DOHH2 (cell line): ENCODE measurements at regions not wholly inside any gene's neighbourhood (a gene's known extent, or its start where the extent isn't known, plus 50 kb on each side); places are given as distances from the start of the nearest gene placed in this dataset.

Experiments
- H3F3A ChIP-seq: fragments of 200-600 bp; sonication (generic), shearing (Covaris generic); 2 replicates; pipeline ENCODE4 v1.6.0; 2016; ENCODE audit warnings: antibody characterized with exemption, mild to moderate bottlenecking; ENCODE audit not compliant: control insufficient read depth, insufficient read depth
- H3K27ac ChIP-seq: fragments of 200-600 bp; sonication (generic); 2 replicates; pipeline ENCODE4 v1.5.1; 2014; ENCODE audit warnings: low read depth, mild to moderate bottlenecking, low read length, moderate library complexity
- H3K27me3 ChIP-seq: fragments of 200-600 bp; sonication (generic); 2 replicates; pipeline ENCODE4 v1.6.1; 2014; ENCODE audit warnings: mild to moderate bottlenecking, low read length, mixed read lengths; ENCODE audit not compliant: control insufficient read depth
- H3K36me3 ChIP-seq: fragments of 200-600 bp; sonication (generic); 2 replicates; pipeline ENCODE4 v1.6.1; 2014; ENCODE audit warnings: mild to moderate bottlenecking, low read length, moderate library complexity, mixed read lengths; ENCODE audit not compliant: control insufficient read depth
- H3K4me1 ChIP-seq: fragments of 200-600 bp; sonication (generic); 2 replicates; pipeline ENCODE4 v1.6.1; 2014; ENCODE audit warnings: mild to moderate bottlenecking, low read length, mixed read lengths; ENCODE audit not compliant: control insufficient read depth
- H3K4me2 ChIP-seq: fragments of 200-600 bp; sonication (generic); 2 replicates; pipeline ENCODE4 v1.6.0; 2014; ENCODE audit warnings: mild to moderate bottlenecking, low read length, moderate library complexity
- H3K4me3 ChIP-seq: fragments of 200-600 bp; sonication (generic); 2 replicates; pipeline ENCODE4 v1.5.1; 2014; ENCODE audit warnings: mild to moderate bottlenecking, low read length, mixed read lengths
- H3K79me2 ChIP-seq: fragments of 200-600 bp; sonication (generic); 2 replicates; pipeline ENCODE4 v1.6.1; 2014; ENCODE audit warnings: mild to moderate bottlenecking, low read length, mixed read lengths; ENCODE audit not compliant: control insufficient read depth
- H3K9me2 ChIP-seq: fragments of 200-600 bp; sonication (generic); replicated peaks from 2 replicates; pipeline ENCODE4 v1.6.1; 2014; ENCODE audit warnings: mild to moderate bottlenecking, low read length, mixed read lengths; ENCODE audit not compliant: control insufficient read depth
- H3K9me3 ChIP-seq: fragments of 200-600 bp; sonication (generic); 2 replicates; pipeline ENCODE4 v1.6.1; 2014; ENCODE audit warnings: antibody characterized with exemption, low read length, mixed read lengths; ENCODE audit not compliant: control insufficient read depth, insufficient read depth
- H4K20me1 ChIP-seq: fragments of 200-600 bp; sonication (generic); 2 replicates; pipeline ENCODE4 v1.6.0; 2014; ENCODE audit warnings: low read depth, mild to moderate bottlenecking, antibody characterized with exemption, low read length, moderate library complexity; ENCODE audit not compliant: control insufficient read depth, insufficient read depth
- EZH2phosphoT487 ChIP-seq: fragments of 200-600 bp; sonication (generic); IDR thresholded peaks from 2 replicates; pipeline ENCODE4 v1.6.1; 2017; ENCODE audit warnings: borderline replicate concordance, mild to moderate bottlenecking, antibody characterized with exemption, low read length, moderate library complexity, mixed read lengths
- TF ChIP-seq, protein P1 (sequence below): fragments of 200-600 bp; sonication (generic); IDR thresholded peaks from one replicate; pipeline ENCODE4 v1.5.1; 2014; ENCODE audit warnings: antibody characterized with exemption, mild to moderate bottlenecking, low read depth, low read length; ENCODE audit not compliant: poor library complexity, severe bottlenecking

DNA sequence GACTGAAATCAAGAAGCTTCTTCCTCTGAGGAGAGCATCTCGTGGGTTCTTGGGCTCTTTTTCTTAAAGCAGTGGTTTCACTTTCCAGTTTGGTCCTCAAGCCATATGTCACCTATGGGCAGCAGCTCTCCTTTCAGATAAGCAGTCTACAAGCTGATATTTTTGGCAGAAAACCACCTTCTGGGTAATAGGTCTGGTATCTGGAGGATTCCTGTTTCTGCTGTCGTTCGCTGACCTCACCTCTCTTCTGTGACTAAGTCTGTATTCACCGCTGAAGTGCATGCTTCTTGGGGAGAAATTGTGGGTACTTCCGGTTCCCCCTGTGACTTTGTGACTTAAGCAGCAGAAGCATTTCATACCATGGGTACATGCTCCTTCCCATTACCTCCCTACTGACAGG is 193.6 kb downstream of the EDN1 start:
- H3K9me3 ChIP-seq = no peaks in the 10 kb centered on the region
- H3K27ac ChIP-seq = no peak overlapping the region
- no peaks in the 10 kb centered on the region for H3K27me3 ChIP-seq
- H3K9me2 ChIP-seq = no peaks in the 10 kb centered on the region
- no peaks in the 10 kb centered on the region for H3F3A ChIP-seq
- H3K4me3 ChIP-seq = no peak overlapping the region
- H3K4me2 ChIP-seq = peak overlapping the region; percentile 19; the same call in 1 of the 2 replicates
- TF ChIP-seq, protein P1, sequence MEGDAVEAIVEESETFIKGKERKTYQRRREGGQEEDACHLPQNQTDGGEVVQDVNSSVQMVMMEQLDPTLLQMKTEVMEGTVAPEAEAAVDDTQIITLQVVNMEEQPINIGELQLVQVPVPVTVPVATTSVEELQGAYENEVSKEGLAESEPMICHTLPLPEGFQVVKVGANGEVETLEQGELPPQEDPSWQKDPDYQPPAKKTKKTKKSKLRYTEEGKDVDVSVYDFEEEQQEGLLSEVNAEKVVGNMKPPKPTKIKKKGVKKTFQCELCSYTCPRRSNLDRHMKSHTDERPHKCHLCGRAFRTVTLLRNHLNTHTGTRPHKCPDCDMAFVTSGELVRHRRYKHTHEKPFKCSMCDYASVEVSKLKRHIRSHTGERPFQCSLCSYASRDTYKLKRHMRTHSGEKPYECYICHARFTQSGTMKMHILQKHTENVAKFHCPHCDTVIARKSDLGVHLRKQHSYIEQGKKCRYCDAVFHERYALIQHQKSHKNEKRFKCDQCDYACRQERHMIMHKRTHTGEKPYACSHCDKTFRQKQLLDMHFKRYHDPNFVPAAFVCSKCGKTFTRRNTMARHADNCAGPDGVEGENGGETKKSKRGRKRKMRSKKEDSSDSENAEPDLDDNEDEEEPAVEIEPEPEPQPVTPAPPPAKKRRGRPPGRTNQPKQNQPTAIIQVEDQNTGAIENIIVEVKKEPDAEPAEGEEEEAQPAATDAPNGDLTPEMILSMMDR = no peak
- no peak for TF ChIP-seq EZH2phosphoT487
- no peaks in the 10 kb centered on the region for H3K4me1 ChIP-seq
- no peaks in the 10 kb centered on the region for H3K36me3 ChIP-seq
- no peaks in the 10 kb centered on the region for H4K20me1 ChIP-seq
- no peaks in the 10 kb centered on the region for H3K79me2 ChIP-seq

DNA sequence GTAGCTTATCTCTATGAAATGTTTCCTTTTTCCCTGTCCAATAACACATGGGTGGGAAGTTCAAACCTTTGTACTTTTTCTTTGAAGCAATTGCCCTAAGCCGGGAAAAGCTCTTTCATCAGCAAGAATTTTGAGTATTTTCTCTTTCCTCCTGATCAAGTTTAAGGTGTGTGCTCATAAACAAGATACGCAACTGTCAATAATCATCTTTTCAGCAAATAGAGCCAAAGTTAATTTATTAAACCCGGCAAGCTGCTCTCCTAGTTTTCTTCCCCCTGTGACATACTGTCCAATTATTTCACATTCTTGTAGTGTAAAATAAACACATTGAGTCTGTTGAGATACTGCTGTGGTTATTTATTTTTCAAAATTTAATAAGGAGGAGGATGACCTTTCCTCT is 194.4 kb downstream of the EDN1 start:
- Histone ChIP-seq H3K4me2 (no peak overlapping the region), H3K79me2 (no peaks in the 10 kb centered on the region), H4K20me1 (no peaks in the 10 kb centered on the region), H3K4me1 (no peaks in the 10 kb centered on the region), H3K9me3 (no peaks in the 10 kb centered on the region), H3K4me3 (no peak overlapping the region), H3K9me2 (no peaks in the 10 kb centered on the region), H3F3A (no peaks in the 10 kb centered on the region), H3K27me3 (no peaks in the 10 kb centered on the region), H3K36me3 (no peaks in the 10 kb centered on the region), H3K27ac (no peak overlapping the region)
- no peak for TF ChIP-seq EZH2phosphoT487
- TF ChIP-seq, protein P1 = no peak

DNA sequence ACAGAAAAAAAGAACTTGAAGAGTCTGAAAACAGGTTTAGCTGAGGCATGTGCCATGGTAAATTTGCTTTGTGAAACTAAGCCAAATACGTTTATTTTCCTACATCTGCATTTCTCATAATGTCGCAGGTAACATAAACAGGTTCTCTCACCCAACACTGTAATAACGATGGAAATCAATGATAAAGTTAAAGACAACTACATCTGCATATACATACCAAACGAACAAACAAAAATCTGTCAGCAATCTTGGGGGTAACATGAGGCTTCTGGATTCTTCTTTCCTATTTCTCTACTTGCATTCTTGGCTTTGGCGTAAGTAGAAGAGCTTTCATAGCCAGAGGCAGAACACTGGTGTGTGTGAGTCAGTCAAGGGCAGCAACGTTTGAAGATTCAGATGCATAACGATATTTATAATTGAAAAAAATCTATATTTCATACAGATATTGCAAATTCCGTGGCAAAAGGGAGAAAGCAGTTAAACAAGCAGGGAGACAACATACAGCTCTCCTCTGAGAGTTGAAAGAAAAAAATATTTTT is 195.1 kb downstream of the EDN1 start:
- no peak overlapping the region for H3K4me2 ChIP-seq
- no peak overlapping the region for H3K4me3 ChIP-seq
- no peaks in the 10 kb centered on the region for H4K20me1 ChIP-seq
- no peaks in the 10 kb centered on the region for H3F3A ChIP-seq
- H3K79me2 ChIP-seq = no peaks in the 10 kb centered on the region
- no peaks in the 10 kb centered on the region for H3K4me1 ChIP-seq
- TF ChIP-seq EZH2phosphoT487 = no peak
- TF ChIP-seq, protein P1 = no peak
- no peaks in the 10 kb centered on the region for H3K9me2 ChIP-seq
- no peaks in the 10 kb centered on the region for H3K9me3 ChIP-seq
- H3K27me3 ChIP-seq = no peaks in the 10 kb centered on the region
- H3K27ac ChIP-seq = no peak overlapping the region
- H3K36me3 ChIP-seq = no peaks in the 10 kb centered on the region

DNA sequence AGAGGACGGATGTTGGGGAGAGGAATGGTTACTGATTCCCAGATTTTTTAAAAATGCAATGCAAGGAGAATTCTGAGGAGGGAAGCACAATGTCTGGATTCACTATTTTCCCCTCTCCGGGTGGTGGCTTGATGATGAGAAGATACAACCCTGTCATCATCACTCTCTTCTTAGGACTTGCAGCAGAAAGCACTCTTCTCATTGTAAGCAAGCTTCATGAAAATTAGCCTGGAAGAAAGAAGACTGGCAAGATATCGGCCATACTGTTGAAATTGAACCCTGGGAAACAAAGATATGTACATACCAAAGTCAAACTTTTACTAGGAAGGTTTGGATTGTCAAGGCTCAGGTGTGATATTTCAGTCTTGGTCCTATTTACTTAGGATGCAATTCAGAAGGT is 195.7 kb downstream of the EDN1 start:
- H3K36me3 ChIP-seq = no peaks in the 10 kb centered on the region
- H3F3A ChIP-seq = no peaks in the 10 kb centered on the region
- no peaks in the 10 kb centered on the region for H4K20me1 ChIP-seq
- no peak overlapping the region for H3K4me2 ChIP-seq
- H3K27ac ChIP-seq = no peak overlapping the region
- no peaks in the 10 kb centered on the region for H3K27me3 ChIP-seq
- H3K79me2 ChIP-seq = no peaks in the 10 kb centered on the region
- TF ChIP-seq EZH2phosphoT487 = no peak
- TF ChIP-seq, protein P1 = no peak
- no peaks in the 10 kb centered on the region for H3K4me1 ChIP-seq
- no peaks in the 10 kb centered on the region for H3K9me2 ChIP-seq
- H3K9me3 ChIP-seq = no peaks in the 10 kb centered on the region
- H3K4me3 ChIP-seq = no peak overlapping the region
